H1 (cell line): ENCODE measurements at regions not wholly inside any gene's neighbourhood (a gene's known extent, or its start where the extent isn't known, plus 50 kb on each side); places are given as distances from the start of the nearest gene placed in this dataset. TPM values are rescaled to one million over a fixed set of nuclear protein-coding genes. Genes with fewer than 3 reads are reported as not detected.

Source experiments
- small RNA-seq: library from polyadenylated mRNA; stranded (forward); fragments of <200 nt; extraction: miRNeasy Mini kit (QIAGEN cat#:217004); gene quantifications from one replicate; pipeline ENCODE3, GENCODE V24; 2013; ENCODE audit not compliant: insufficient read depth
- TF ChIP-seq, protein P1 (sequence below), 3 experiments: IDR thresholded peaks; 1 replicate in 2 of 3; 2 replicates in 1 of 3; pipeline versions ENCODE4 v1.5.1 to v1.6.1; 2011; ENCODE audit warnings: low read length in 3 of 3, mild to moderate bottlenecking in 3 of 3, inconsistent platforms in 2 of 3, low read depth in 1 of 3, moderate library complexity in 1 of 3; ENCODE audit not compliant: insufficient read depth in 1 of 3; ENCODE audit errors: control extremely low read depth in 1 of 3

DNA sequence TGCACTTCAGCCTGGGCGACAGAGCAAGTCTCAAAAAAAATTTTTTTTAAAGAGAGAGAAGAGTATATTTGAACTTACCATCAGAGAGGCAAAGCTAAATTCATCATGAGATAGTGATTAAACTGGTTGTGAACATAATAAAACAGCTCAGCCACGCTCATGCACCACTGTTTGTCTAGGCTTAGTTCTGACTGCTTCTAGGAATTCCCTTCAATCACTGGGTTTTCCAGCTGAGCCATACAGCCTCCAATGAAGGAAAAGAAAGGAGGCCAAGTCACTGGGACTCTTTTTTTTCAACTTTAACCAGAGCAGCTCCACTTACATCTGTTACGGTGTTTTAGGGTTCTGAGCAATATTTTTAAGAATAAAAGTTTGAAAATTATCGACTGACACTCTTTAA lies 50.4 kb upstream of the HNRNPU start (continued):
- TF ChIP-seq, protein P1, sequence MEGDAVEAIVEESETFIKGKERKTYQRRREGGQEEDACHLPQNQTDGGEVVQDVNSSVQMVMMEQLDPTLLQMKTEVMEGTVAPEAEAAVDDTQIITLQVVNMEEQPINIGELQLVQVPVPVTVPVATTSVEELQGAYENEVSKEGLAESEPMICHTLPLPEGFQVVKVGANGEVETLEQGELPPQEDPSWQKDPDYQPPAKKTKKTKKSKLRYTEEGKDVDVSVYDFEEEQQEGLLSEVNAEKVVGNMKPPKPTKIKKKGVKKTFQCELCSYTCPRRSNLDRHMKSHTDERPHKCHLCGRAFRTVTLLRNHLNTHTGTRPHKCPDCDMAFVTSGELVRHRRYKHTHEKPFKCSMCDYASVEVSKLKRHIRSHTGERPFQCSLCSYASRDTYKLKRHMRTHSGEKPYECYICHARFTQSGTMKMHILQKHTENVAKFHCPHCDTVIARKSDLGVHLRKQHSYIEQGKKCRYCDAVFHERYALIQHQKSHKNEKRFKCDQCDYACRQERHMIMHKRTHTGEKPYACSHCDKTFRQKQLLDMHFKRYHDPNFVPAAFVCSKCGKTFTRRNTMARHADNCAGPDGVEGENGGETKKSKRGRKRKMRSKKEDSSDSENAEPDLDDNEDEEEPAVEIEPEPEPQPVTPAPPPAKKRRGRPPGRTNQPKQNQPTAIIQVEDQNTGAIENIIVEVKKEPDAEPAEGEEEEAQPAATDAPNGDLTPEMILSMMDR (IDR thresholded peaks at IDR 0.05; ENCODE audit: control extremely low read depth in 1 of 3, insufficient read depth in 1 of 3, low read depth in 1 of 3, low read length in 3 of 3), result no peak

Small RNAs in the stretch of these regions (small RNA-seq; reads per million reads assigned to genes)
- not detected for gene RNU6-1089P
- not detected for gene RNU6-947P
- not detected for gene RNU6-999P
